GM19467 (cell line): ENCODE measurements at regions not wholly inside any gene's neighbourhood (a gene's known extent, or its start where the extent isn't known, plus 50 kb on each side); places are given as distances from the start of the nearest gene placed in this dataset.
"Not testable (repeated sequence)": the region's sequence is repeated elsewhere in the genome, so short reads cannot be mapped to it uniquely, and the experiment has no call there.

Experiments used
- ATAC-seq: cut with Tn5 transposase; IDR thresholded peaks from one replicate; pipeline ENCODE4 v1.9.1; 2021; ENCODE audit warnings: mild to moderate bottlenecking, moderate library complexity; ENCODE audit not compliant: unreplicated experiment

DNA sequence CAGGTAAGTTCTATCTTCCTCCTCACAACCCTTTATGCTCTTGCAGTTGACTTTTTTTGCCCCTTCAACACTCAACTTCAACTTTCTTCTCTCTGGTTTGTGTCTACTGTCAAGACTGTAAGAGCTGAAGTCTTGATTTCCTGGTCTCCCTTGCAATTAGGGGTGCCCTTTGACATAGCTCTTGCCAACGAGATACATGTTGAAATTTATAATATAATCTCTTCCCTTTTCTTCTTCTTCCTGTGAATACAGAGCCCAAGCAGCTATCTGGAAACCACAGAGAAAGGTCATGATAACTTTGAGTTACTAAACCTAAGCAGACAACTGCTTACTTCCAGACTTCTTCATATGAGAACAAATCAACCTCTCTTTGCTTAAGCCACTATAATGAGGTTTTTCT is 163.5 kb downstream of the MC4R start:
- no peak for ATAC-seq

DNA sequence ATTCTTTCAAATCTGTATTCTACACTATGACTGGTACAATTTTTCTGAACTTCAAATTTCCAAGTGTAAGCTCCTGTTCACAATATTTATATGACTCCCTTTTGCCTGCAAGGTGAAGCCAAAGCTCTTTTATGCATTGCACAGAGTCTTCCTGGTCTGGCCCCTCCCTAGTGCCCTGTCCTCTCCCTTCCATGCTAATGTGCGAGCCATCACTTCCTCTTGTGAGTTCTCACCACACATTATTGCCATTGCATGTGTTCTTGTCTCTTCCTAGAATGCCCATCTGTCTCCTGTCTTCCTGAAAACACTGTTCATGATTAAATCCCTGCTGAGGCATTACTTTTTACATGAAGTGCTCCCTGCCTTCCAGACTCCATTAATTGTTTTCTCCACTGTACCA is 169.9 kb downstream of the MC4R start:
- no peak for ATAC-seq

GRCh38 chr18:60200558-60200957 is 172.0 kb downstream of the MC4R start:
- no peak for ATAC-seq

- ATAC-seq, result no peak
These were observed 173.1 kb downstream of the MC4R start for GRCh38 chr18:60199505-60199904.

DNA sequence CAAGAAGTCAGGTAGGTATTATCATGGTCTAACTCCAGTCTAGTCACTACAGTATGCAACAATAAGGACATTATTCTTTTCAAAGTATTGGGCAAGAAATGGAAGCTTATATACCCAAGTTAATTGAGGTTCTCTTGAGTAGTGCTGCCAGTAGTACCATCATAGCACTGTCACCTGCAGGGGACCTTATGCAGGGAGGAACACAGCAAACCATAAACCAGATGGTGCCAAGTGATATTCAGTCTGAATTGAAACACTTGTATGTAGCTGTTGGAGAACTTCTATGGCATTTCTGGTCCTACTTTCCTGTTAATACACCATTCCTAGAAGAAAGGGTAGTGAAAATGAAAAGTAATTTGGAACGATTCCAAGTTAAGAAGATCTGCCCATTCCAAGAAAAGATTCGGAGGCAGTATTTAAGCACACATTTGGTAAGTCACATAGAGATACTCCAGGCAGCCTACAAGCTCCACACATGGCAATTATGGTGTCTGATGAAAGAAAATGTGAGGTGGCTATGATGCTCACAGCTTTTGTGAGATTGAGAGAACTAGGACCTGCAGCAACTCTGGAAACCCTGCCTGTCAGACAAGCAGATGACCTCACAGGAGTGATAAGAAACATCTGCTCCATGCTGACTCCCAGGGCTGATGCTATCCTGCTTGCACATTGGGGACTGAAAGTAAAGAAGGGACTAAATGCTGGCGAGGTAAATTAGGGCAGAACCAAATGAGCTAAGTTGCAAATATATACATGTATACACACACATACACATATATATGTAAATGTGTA is 174.7 kb downstream of the MC4R start:
- no peak for ATAC-seq

DNA sequence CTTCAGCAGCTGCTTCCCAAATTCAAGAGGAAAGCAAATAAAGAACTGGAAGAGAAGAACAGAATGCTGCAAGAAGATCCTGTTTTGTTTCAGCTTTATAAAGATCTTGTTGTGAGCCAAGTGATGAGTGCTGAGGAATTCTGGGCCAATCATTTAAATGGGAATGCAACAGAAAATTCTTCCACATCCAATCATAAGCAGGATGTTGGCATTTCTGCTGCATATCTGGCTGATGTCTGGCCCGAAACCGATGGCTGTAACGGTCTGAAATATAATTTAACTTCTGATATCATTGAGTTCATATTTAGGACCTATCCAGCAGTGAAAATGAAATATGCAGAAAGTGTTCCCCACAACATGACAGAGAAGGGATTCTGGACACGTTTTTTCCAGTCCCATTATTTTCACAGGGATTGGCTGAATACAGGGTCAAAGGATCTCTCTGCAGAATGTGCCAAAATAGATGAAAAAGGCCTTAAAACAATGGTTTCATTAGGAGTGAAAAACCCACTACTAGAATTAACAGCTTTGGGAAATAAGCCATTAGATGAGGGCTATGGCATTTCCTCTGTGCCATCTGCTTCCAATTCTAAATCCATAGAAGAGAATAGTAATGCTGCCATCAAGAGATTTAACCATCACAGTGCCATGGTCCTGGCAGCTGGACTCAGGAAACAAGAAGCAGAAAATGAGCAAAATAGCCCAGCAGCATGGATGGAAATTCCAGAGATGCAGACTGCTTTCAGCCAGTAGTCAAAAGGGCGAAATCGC is 175.6 kb downstream of the MC4R start:
- ATAC-seq, result no peak

GRCh38 chr18:60193780-60194179 is 178.8 kb downstream of the MC4R start:
- ATAC-seq, result no peak

DNA sequence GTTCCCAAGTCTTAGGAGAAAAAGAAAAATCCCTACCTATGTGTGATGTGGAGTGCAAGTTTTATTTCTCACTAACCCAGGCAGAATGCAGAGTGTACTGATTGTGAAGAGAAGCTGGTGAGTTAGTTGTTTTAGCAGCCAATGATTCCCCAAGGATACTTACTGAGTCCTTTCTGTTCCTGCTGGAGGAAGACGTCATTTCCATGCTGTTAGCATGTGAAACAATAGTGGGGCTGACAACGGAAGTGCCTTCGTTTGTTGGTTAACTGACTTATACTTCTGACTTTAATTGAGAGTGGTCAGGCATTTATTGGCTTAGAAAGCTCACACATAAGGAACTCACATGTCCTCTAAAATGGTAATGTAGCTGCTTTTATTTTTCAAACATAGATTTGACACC is 180.6 kb downstream of the MC4R start:
- ATAC-seq, result no peak

DNA sequence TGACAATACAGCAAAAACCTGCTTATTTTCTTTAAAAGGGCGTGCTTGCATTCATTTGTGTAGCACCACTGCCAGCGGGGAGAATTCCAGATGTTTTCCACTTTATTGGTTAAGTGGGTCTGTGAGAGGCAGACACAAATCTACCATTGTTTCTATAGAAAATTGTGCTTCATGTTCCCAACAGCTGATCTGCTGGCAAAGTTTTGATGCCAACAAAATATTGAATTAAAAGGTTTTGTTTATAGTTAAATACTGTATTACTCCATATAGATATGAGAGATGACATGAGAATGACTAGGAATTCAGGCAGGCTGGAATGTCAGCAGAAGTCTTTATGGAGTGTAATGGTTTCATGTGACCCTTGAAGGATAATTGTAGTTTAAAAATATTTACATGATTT is 182.7 kb downstream of the MC4R start:
- ATAC-seq, result no peak

DNA sequence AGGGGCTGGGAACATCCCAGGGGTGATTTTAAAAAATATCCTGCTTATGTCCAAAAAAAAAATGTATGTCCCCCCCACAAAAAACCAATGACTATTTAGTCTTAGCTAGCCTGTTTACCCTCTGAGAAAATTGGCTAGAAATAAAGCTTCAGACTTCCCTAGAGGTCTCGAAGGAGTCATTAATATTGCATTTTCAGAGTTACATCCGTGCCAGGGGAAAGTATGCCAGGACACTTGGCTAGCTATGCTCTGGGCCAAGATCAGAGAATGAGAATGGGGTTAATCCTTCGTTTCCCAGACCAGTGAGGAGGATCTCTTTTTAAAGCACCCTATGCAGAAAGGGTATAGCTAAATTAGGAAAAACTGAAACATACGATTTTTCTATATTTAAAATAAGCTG is 183.6 kb downstream of the MC4R start:
- no peak for ATAC-seq

DNA sequence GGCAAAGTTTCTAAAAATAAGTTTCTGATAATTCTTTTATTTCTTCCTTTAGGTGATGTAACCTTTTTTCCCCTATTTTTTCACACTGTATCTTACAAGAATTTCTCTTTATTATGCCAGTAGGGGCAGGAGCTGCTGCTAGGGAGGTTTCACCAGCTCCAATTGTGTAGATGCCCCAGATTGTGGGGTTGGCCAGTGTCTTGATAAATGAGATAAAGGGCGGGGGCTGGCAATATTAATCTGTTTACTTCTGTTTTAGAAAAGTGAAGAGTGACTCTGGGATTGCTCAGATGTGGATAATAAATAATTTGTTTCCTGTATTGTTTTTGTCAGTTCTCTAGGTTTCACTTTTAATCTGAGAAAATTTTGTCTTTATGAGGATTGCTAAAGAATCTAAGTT is 190.4 kb downstream of the MC4R start:
- ATAC-seq, result no peak

DNA sequence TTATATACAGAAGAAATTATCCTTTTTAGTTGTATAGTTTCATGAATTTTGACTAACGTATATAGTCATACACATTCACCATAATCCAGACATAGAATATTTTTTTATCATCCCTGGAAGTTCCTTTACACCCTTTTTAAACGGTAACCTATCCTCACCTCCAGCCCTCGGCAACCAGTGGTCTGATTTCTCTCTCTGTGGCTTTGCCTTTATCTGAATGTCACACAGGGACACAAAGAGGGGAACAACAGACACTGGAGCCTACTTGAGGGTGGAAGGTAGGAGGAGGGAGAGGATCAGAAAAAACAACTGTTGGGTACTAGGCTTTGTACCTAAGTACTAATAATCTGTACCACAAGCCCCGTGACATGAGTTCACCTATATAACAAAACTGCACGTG is 191.9 kb downstream of the MC4R start:
- no peak for ATAC-seq

DNA sequence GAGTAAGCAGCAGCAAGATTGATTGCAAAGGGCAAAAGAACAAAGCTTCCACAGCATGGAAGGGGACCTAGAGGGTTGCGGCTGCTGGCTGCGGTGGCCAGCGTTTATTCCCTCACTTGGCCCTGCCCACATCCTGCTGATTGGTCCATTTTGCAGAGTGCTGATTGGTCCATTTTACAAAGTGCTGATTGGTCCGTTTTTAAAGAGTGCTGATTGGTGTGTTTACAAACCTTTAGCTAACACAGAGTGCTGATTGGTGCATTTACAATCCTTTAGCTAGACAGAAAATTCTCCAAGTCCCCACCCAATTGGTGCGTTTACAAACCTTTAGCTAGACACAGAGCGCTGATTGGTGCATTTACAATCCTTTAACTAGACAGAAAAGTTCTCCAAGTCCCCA is 194.4 kb downstream of the MC4R start:
- ATAC-seq, result not testable (repeated sequence)

DNA sequence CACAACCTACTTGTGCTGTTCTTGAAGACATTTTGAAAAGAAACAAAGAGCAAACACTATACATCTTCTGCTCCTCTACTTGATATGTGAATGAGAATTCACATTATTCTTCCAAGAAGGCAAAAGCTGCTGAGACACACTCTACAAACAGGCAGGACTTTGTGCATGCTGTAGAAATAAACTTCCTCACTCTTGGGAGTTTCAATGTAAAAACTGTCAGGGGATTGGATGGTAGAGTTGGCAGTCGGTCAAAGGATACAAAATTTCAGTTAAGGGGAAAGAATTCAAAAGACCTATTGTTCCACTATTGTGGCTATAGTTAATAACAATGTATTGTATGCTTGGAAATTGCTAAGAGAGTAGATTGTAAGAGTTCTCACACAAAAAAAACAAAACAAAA is 196.3 kb downstream of the MC4R start:
- no peak for ATAC-seq

- ATAC-seq, result no peak
These were observed 197.7 kb downstream of the MC4R start for GRCh38 chr18:60174832-60175231.

- ATAC-seq, result no peak
These were observed 200.5 kb downstream of the MC4R start for GRCh38 chr18:60172030-60172429.

DNA sequence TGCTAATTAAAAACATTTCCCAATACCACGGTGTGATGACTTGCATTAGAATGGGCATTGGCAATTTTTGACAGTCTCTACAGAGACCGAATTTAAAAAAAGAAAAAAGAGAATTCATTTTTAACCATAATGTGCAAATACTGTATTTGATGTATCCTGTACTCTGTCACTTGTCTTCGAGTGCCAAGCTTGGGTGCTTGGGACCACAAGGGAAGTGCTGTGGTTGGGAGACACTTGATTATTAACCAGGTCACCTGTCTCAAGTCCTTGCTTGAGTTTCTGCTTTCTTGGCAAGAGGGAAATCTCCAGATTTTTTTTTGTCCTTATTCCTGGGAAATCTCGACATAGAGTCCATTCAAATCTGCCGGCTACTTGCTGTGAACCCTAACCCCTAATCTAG is 209.0 kb downstream of the MC4R start:
- ATAC-seq, result peak; percentile 93

GRCh38 chr18:60162388-60162787 is 210.2 kb downstream of the MC4R start:
- ATAC-seq, result no peak

- no peak for ATAC-seq
These were observed 214.8 kb downstream of the MC4R start for GRCh38 chr18:60157810-60158209.

DNA sequence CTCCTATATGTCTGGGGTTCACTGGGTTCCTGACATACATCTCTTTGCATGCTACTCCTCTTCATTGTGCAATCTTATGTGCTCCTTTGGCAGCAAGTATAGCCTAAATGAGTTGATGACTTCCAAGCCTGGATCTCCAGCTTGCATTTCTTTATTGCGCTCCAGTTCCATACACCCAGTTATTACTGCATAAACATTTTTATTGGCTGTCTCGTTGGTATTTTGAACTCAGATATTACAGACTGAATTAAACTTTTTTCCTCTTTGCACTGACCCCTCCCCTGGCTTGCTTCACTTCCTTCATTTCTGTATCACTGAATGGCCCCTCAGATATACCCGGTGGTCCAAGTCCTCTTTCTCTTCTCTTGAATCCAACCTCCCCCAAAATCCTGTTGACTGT is 219.2 kb downstream of the MC4R start:
- no peak for ATAC-seq

- ATAC-seq, result no peak
These were observed 223.3 kb downstream of the MC4R start for GRCh38 chr18:60149316-60149715.

DNA sequence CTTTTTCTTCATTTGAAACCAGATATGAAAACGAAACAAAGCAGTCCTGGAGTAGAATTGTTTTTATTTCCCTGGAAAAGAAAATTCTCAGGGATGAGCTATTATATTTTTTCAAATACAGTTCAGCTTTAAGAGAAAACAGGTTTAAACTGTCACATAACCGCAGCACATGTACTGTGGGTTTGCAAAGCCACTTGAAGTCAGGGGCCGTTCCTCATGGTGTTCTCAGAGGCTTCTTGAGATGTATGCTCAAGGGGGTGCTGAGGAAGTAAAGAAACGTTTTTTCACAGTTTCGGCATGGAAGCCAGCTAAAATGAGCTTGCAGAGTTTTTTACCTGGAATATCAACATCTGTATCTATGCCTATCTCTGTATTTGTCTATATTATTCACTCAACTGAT is 225.3 kb downstream of the MC4R start:
- no peak for ATAC-seq
